ENCODE measurements at regions not wholly inside any gene's neighbourhood (a gene's known extent, or its start where the extent isn't known, plus 50 kb on each side); places are given as distances from the start of the nearest gene placed in this dataset.
"Not testable (repeated sequence)": the region's sequence is repeated elsewhere in the genome, so short reads cannot be mapped to it uniquely, and the experiment has no call there.

- DNase-seq, result no peak
Observed at GRCh38 chr1:223003549-223003948, 139.5 kb downstream of the TLR5 start.

DNA sequence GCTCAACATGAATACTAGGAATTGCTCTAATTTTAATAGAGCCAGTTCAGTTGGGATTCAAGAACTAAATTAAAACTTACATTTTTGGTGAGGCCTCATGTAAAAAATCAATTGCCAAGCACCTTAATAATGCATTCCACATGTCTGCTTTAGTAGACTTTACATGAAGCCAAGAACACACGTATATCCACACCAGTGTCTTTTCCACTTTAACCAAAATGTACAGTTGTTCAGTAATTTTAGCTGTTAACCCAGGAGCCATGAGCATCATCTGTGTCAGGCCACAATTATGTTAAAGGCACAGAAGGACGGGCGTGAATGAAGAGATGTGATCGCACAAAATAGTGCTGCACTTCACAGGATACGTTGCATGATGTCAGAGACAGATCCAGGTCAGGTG is 136.7 kb downstream of the TLR5 start:
- DNase-seq, result no peak

- peak; percentile 34 for DNase-seq
Observed at GRCh38 chr1:223006917-223007648, 136.0 kb downstream of the TLR5 start.

DNA sequence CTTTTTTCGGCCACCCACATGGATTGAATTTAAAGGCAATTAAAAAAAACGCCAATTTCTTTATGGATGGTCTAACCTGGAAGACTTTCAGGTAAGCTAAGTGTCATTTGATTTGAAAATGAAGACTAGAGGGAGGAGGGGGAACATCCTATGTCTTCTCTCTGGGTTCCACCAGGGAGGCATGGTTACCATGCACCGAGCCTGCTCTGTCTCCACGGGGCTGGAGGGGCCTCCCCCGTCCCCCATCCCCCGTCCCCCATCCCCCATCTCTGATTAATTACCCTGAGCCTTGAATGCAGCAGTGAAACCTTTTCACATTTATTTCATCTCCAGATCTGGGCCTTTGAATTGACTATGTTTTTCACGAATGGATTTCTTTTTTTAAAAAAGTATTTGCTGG is 135.1 kb downstream of the TLR5 start:
- no peak for DNase-seq

- no peak for DNase-seq
Observed at GRCh38 chr1:223008808-223009207, 134.2 kb downstream of the TLR5 start.

- DNase-seq, result no peak
Observed at GRCh38 chr1:223009406-223009805, 133.6 kb downstream of the TLR5 start.

- DNase-seq, result no peak
Observed at GRCh38 chr1:223010582-223011504, 132.2 kb downstream of the TLR5 start.

- DNase-seq, result no peak
Observed at GRCh38 chr1:223011505-223011856, 131.6 kb downstream of the TLR5 start.

GRCh38 chr1:223012176-223012788 is 130.8 kb downstream of the TLR5 start:
- no peak for DNase-seq

GRCh38 chr1:223012938-223013337 is 130.1 kb downstream of the TLR5 start:
- DNase-seq, result no peak

DNA sequence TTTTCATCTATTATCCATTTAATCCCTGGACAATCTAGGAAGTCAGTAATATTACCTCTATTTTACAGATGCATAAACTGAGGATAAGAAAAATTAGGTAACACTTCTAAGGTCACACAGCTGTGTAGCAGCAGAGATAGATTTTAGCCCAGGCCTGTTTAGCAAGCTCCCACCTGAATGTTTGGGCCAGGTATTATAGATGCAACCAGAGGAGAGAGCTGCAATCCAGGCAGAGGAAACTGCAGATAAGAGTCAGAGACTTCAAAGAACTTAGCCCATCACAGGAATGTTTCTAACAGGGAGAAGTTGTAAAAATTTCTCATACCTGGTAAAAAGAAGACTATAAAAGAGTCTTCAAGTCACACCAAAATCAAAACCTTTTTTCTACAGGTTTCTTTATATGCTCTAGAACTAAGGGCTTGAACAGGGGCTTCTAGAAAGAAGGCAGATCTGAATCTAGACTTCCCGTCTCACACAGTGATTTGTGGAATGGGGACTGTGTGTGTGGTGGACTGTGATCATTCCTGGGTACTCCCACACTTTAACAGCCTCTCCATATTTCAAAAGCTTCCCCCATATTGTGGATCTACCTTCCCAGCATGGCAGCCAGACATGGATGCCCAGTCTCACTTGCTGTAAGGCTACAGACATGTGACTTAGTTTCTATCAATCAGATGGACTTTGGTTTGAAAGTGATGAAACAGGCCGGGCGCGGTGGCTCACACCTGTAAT is 128.7 kb downstream of the TLR5 start:
- DNase-seq, result no peak

GRCh38 chr1:223016381-223016780 is 126.7 kb downstream of the TLR5 start:
- no peak for DNase-seq

DNA sequence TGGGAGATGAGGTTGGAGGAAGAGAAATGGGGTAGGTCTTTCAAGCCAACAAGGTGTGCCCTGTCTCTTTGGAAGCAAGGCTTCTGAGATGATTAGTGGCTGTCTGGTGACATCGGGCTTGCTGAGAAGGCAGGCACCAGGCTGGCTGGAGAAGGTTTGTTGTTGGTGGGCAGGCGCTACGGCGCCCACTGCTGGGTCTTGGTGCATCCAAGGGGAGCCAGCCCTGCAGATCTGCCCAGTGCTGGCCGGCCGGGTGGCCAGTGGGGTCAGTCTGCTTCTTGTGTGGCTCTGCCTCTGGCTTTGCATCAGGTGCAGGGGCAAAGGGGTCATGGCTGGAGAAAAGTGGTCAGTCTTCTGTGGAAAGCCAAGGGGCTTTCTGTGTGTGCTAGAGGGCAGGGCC is 126.2 kb downstream of the TLR5 start:
- DNase-seq, result no peak

DNA sequence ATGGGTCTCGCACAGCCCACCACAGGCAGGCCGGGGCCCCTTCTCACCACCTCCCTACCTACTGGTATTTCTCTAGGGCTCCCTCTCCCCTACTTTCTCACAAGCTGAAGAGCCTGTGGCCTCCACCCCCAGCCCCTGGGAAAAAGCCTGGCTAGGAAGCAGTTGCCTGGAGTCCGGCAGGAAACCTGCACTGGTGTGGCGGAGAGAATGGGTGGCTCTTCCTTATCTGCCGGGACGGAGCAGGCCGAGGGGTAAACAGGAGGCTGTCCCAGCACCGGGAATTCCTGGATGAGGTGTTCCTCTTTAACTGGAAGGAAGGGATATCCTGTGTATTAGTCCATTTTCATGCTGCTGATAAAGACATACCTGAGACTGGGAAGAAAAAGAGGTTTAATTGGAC is 125.8 kb downstream of the TLR5 start:
- no peak for DNase-seq

- DNase-seq, result no peak
Observed at GRCh38 chr1:223018534-223018933, 124.5 kb downstream of the TLR5 start.

GRCh38 chr1:223019256-223019655 is 123.8 kb downstream of the TLR5 start:
- DNase-seq, result no peak

DNA sequence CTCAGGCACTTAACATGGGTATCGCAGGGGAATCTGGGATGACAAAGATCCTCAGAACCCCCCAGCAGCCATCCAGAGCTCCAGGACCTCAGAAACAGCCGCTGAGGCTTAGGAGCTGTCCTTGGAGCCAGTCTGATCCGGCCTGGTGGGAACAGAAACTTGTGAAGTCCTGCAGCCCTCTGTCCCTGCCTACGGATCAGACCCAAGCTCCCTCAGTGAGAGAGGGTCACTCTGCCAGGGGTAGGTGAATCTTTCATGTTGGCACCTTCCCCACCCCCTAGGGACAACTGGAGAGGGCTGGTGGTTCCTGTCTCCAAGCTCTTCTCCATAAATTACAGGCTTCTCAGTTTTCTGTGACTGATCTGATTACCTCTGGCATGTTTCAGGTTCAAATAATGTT is 122.3 kb downstream of the TLR5 start:
- DNase-seq, result no peak

DNA sequence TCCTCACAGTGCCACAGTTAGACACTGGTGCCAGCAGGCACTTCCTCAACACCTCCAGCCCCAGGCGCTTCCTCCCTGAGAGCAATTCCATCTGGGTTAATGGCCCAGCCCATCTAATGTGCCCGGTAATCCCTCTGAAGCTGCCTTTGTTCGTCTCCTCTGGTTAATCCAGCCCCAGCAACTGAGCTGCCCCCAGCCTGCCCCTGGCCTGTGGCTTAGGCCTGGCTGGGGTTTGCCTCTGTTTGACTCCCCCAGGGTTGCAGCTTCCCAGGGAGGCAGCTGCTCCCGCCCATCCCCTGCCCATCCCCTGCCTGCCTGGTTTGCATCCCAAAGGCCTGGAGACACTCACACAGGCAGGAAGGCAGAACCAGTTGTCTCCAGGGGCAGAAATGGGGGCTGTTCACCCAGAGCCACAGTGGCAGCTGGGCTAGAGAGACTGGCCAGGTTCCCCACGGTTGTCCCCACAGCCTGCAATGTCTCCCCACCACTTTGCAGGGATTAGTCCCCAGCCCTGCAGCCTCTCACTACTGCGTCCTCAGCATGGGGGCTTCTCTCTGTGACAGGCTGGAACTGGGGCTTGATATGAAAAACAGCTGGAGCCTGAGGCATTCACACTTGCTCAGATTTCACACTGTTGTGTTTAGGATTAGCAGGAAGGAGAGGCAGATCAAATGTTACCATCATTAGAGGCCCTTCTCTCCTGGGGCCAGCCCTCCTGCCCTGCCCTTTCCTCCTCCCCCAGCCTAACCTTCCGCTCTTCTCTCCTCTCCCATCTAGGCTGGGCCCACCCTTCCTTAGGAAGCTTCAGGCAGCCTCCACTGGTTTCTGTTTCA is 120.2 kb downstream of the TLR5 start:
- DNase-seq, result peak; percentile 72

- DNase-seq, result no peak
Observed at GRCh38 chr1:223023863-223024262, 119.2 kb downstream of the TLR5 start.

DNA sequence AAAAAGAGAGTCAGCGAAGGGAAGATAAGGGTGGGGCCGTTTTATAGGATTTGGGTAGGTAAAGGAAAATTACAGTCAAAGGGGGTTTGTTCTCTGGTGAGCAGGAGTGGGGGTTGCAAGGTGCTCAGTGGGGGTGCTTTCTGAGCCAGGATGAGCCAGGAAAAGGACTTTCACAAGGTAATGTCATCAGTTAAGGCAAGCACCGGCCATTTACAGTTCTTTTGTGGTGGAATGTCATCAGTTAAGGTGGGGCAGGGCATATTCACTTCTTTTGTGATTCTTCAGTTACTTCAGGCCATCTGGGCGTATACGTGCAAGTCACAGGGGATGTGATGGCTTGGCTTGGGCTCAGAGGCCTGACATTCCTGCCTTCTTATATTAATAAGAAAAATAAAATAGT is 118.6 kb downstream of the TLR5 start:
- not testable (repeated sequence) for DNase-seq

GRCh38 chr1:223025190-223025734 is 117.8 kb downstream of the TLR5 start:
- DNase-seq, result not testable (repeated sequence)

DNA sequence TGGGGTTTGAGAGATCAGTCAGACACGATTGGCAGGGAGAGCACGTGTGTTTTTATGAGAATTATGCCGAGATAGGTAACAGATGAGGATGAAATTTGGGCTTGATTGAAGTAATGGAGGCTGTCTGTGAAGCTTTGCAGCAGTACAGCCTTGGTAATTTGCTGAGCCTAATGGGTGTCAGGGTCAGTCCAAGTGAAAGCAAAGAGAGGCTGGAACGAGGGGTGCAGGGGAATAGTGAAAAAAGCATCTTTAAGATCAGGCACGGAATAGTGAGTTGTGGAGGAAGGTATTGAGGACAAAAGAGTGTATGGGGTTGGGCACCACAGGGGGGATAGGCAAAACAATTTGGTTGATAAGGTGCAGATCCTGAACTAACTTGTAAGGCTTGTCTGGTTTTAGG is 116.4 kb downstream of the TLR5 start:
- not testable (repeated sequence) for DNase-seq

Measured in left hindlimb (tissue), 1 donor.